ENCODE measurements at regions not wholly inside any gene's neighbourhood (a gene's known extent, or its start where the extent isn't known, plus 50 kb on each side); places are given as distances from the start of the nearest gene placed in this dataset.

- DNase-seq (ENCODE audit: low read depth) = no peak
Measured at GRCh38 chr2:59575191-59575590, 978.3 kb downstream of the BCL11A start.

GRCh38 chr2:59572227-59572626, 981.2 kb downstream of the BCL11A start:
- DNase-seq (ENCODE audit: low read depth) = no peak

- no peak for DNase-seq (ENCODE audit: low read depth)
Measured at GRCh38 chr2:59570818-59571217, 982.6 kb downstream of the BCL11A start.

GRCh38 chr2:59569124-59569523, 984.3 kb downstream of the BCL11A start:
- no peak for DNase-seq (ENCODE audit: low read depth)

GRCh38 chr2:59568461-59568860, 985.0 kb downstream of the BCL11A start:
- DNase-seq (ENCODE audit: low read depth) = no peak

- DNase-seq (ENCODE audit: low read depth) = no peak
Measured at GRCh38 chr2:59567151-59567550, 986.3 kb downstream of the BCL11A start.

- DNase-seq (ENCODE audit: low read depth) = no peak
Measured at GRCh38 chr2:59566739-59567138, 986.7 kb downstream of the BCL11A start.

- no peak for DNase-seq (ENCODE audit: low read depth)
Measured at GRCh38 chr2:59561281-59561680, 992.2 kb downstream of the BCL11A start.

GRCh38 chr2:59560769-59561168, 992.7 kb downstream of the BCL11A start:
- no peak for DNase-seq (ENCODE audit: low read depth)

GRCh38 chr2:59540864-59541263, 1012.6 kb downstream of the BCL11A start:
- DNase-seq (ENCODE audit: low read depth) = no peak

GRCh38 chr2:59538398-59538911, 1015.0 kb downstream of the BCL11A start:
- no peak for DNase-seq (ENCODE audit: low read depth)

GRCh38 chr2:59532808-59533207, 1020.6 kb downstream of the BCL11A start:
- DNase-seq (ENCODE audit: low read depth) = no peak

- DNase-seq (ENCODE audit: low read depth) = no peak
Measured at GRCh38 chr2:59530258-59530657, 1023.2 kb downstream of the BCL11A start.

GRCh38 chr2:59529726-59530125, 1023.7 kb downstream of the BCL11A start:
- no peak for DNase-seq (ENCODE audit: low read depth)

GRCh38 chr2:59528525-59528924, 1024.9 kb downstream of the BCL11A start:
- DNase-seq (ENCODE audit: low read depth) = no peak

GRCh38 chr2:59502981-59503380, 1050.5 kb downstream of the BCL11A start:
- no peak for DNase-seq (ENCODE audit: low read depth)

GRCh38 chr2:59490994-59491393, 1062.5 kb downstream of the BCL11A start:
- DNase-seq (ENCODE audit: low read depth) = no peak

- DNase-seq (ENCODE audit: low read depth) = no peak
Measured at GRCh38 chr2:59490192-59490591, 1063.3 kb downstream of the BCL11A start.

- no peak for DNase-seq (ENCODE audit: low read depth)
Measured at GRCh38 chr2:59484673-59485072, 1068.8 kb downstream of the BCL11A start.

- no peak for DNase-seq (ENCODE audit: low read depth)
Measured at GRCh38 chr2:59463426-59463825, 1090.0 kb downstream of the BCL11A start.

GRCh38 chr2:59462422-59463197, 1090.8 kb downstream of the BCL11A start:
- DNase-seq (ENCODE audit: low read depth) = no peak

- DNase-seq (ENCODE audit: low read depth) = no peak
Measured at GRCh38 chr2:59461127-59461526, 1092.3 kb downstream of the BCL11A start.

- no peak for DNase-seq (ENCODE audit: low read depth)
Measured at GRCh38 chr2:59458800-59459199, 1094.7 kb downstream of the BCL11A start.

- no peak for DNase-seq (ENCODE audit: low read depth)
Measured at GRCh38 chr2:59456285-59456684, 1097.2 kb downstream of the BCL11A start.

All from stimulated activated CD8-positive, alpha-beta memory T cell treated with anti-CD3 and anti-CD28 coated beads, Interleukin-4, amount 100 ng/mL, for 24 hours (primary cell).